K562 (cell line): ENCODE measurements at regions not wholly inside any gene's neighbourhood (a gene's known extent, or its start where the extent isn't known, plus 50 kb on each side); places are given as distances from the start of the nearest gene placed in this dataset.

ENCODE experiments used
- CHD2 ChIP-seq: IDR thresholded peaks from 2 replicates; pipeline ENCODE4 v1.6.1; 2011; ENCODE audit warnings: low read depth, low read length
- CTCF ChIP-seq, 3 experiments: IDR thresholded peaks in 2 of 3; conservative IDR thresholded peaks in 1 of 3; 2 replicates each; pipeline ENCODE4 v1.5.1; 2011 to 2012; ENCODE audit warnings: low read length in 3 of 3, mild to moderate bottlenecking in 3 of 3, control low read depth in 2 of 3, improper control_type of control experiment in 1 of 3, inconsistent platforms in 1 of 3, low read depth in 1 of 3, mixed read lengths in 1 of 3, moderate library complexity in 1 of 3; ENCODE audit not compliant: insufficient read depth in 2 of 3
- ELF2 ChIP-seq: fragments of 250-450 bp; sonication (Bioruptor Pico); IDR thresholded peaks from 2 replicates; pipeline ENCODE4 v1.5.0; 2021; ENCODE audit warnings: mild to moderate bottlenecking
- IRF2 ChIP-seq: sonication (generic); formaldehyde crosslinking; IDR thresholded peaks from 2 replicates; pipeline ENCODE4 v1.8.1; 2022; ENCODE audit warnings: mild to moderate bottlenecking, missing genetic modification reagents
- MBD2 ChIP-seq: sonication (generic); IDR thresholded peaks from 2 replicates; pipeline ENCODE4 v1.6.1; 2016; ENCODE audit warnings: low read depth, borderline replicate concordance
- MEF2D ChIP-seq: conservative IDR thresholded peaks from 2 replicates; pipeline ENCODE4 v1.6.1; 2016; ENCODE audit warnings: low read depth, missing genetic modification characterization, missing compliant biosample characterization
- SMAD3 ChIP-seq: fragments of 450-650 bp; formaldehyde crosslinking; conservative IDR thresholded peaks from 2 replicates; pipeline ENCODE4 v1.4.0; 2020; ENCODE audit warnings: mild to moderate bottlenecking
- ZBTB9 ChIP-seq: fragments of 450-650 bp; formaldehyde crosslinking; IDR thresholded peaks from 2 replicates; pipeline ENCODE4 v1.4.0; 2020; ENCODE audit warnings: mild to moderate bottlenecking, moderate library complexity
- ZNF274 ChIP-seq: IDR thresholded peaks from 2 replicates; pipeline ENCODE4 v1.6.1; 2011; ENCODE audit warnings: low read depth, mild to moderate bottlenecking, low read length, moderate library complexity, borderline replicate concordance

- TF ChIP-seq MBD2 = no peak
- no peak for TF ChIP-seq SMAD3 (CRISPR knock-in tag)
- no peak for TF ChIP-seq IRF2
- TF ChIP-seq ELF2 (CRISPR knock-in tag) = no peak
- no peak for TF ChIP-seq MEF2D
- no peak for TF ChIP-seq CHD2
- TF ChIP-seq ZBTB9 = no peak
- no peak for TF ChIP-seq ZNF274
- TF ChIP-seq CTCF (IDR thresholded peaks at IDR 0.05 in 2 of 3, conservative IDR thresholded peaks at IDR 0.05 in 1 of 3; ENCODE audit: insufficient read depth in 2 of 3, low read depth in 1 of 3, low read length in 3 of 3) = no peak
These were observed 1349.6 kb upstream of the FLRT2 start for GRCh38 chr14:84180336-84180735.
